Hepatocyte (in vitro differentiated cells): ENCODE measurements at regions not wholly inside any gene's neighbourhood (a gene's known extent, or its start where the extent isn't known, plus 50 kb on each side); places are given as distances from the start of the nearest gene placed in this dataset.

Experiments used
- DNase-seq: peaks from one replicate; pipeline ENCODE4 v3.0.0-alpha.2; 2016; ENCODE audit warnings: low spot score
- H2AFZ ChIP-seq: fragments of 200-600 bp; sonication (generic); 2 replicates; pipeline ENCODE4 v1.6.0; 2016; ENCODE audit warnings: antibody characterized with exemption, mild to moderate bottlenecking
- H3K27ac ChIP-seq: fragments of 200-600 bp; sonication (generic); 2 replicates; pipeline ENCODE4 v1.5.1; 2016; ENCODE audit warnings: mild to moderate bottlenecking
- H3K27me3 ChIP-seq: fragments of 200-600 bp; sonication (generic); 2 replicates; pipeline ENCODE4 v1.6.1; 2016
- H3K36me3 ChIP-seq: fragments of 200-600 bp; sonication (generic); replicated peaks from 2 replicates; pipeline ENCODE4 v1.5.1; 2016; ENCODE audit warnings: low read depth; ENCODE audit not compliant: insufficient read depth
- H3K4me1 ChIP-seq: fragments of 200-600 bp; sonication (generic); 2 replicates; pipeline ENCODE4 v1.5.1; 2016; ENCODE audit warnings: mild to moderate bottlenecking, moderate library complexity; ENCODE audit not compliant: insufficient read depth
- H3K4me2 ChIP-seq: fragments of 200-600 bp; sonication (generic); 2 replicates; pipeline ENCODE4 v1.6.0; 2016
- H3K4me3 ChIP-seq: fragments of 200-600 bp; sonication (generic); 2 replicates; pipeline ENCODE4 v1.5.1; 2016; ENCODE audit warnings: mild to moderate bottlenecking
- H3K79me2 ChIP-seq: fragments of 200-600 bp; sonication (generic); 2 replicates; pipeline ENCODE4 v1.6.0; 2017; ENCODE audit warnings: mild to moderate bottlenecking
- H3K9me2 ChIP-seq: fragments of 200-600 bp; sonication (generic); replicated peaks from 2 replicates; pipeline ENCODE4 v1.6.0; 2017; ENCODE audit warnings: mild to moderate bottlenecking; ENCODE audit not compliant: insufficient read depth
- H3K9me3 ChIP-seq: fragments of 200-600 bp; sonication (generic); 2 replicates; pipeline ENCODE4 v1.5.1; 2016; ENCODE audit warnings: low read depth, mild to moderate bottlenecking
- H4K20me1 ChIP-seq: fragments of 200-600 bp; sonication (generic); 2 replicates; pipeline ENCODE4 v1.6.0; 2016; ENCODE audit warnings: mild to moderate bottlenecking; ENCODE audit not compliant: insufficient read depth, poor library complexity, severe bottlenecking
- EZH2 ChIP-seq: fragments of 200-600 bp; sonication (generic); IDR thresholded peaks from 2 replicates; pipeline ENCODE4 v1.6.1; 2016; ENCODE audit warnings: antibody characterized with exemption, mild to moderate bottlenecking, borderline replicate concordance
- EZH2phosphoT487 ChIP-seq: fragments of 200-600 bp; sonication (generic); IDR thresholded peaks from one replicate; pipeline ENCODE4 v1.6.1; 2018; ENCODE audit warnings: antibody characterized with exemption, mild to moderate bottlenecking, low read depth, moderate library complexity; ENCODE audit not compliant: unreplicated experiment, severe bottlenecking
- WGBS: methylation state at CpG from one replicate; pipeline ENCODE4 v1.1.6; 2016; ENCODE audit warnings: low lambda C conversion rate; ENCODE audit errors: missing lambda C conversion rate; 5-methylcytosine and 5-hydroxymethylcytosine counted together
- TF ChIP-seq, protein P1 (sequence below): fragments of 200-600 bp; sonication (generic); IDR thresholded peaks from 2 replicates; pipeline ENCODE4 v1.5.1; 2016; ENCODE audit warnings: antibody characterized with exemption, mild to moderate bottlenecking; ENCODE audit not compliant: poor library complexity

DNA sequence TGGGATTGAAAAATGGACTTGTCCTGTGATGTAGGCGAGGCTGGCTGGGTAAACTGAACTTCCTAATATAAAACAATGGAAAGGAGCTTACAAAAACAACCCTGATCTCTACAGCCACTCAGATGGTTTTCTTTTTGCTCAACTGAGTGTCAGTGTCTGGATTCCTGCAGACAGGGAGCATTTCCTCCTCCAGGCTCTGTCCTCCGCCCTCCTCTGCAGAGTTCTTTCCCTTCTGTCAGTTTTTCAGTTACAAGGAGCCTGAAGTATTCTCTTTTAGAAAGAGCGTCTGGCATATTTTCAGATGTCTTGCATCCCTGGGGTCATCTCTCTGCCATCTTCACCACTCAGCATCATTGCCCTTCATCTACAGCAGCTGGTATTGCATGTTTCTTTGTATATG lies 50.0 kb upstream of the PITRM1 start:
- TF ChIP-seq, protein P1, sequence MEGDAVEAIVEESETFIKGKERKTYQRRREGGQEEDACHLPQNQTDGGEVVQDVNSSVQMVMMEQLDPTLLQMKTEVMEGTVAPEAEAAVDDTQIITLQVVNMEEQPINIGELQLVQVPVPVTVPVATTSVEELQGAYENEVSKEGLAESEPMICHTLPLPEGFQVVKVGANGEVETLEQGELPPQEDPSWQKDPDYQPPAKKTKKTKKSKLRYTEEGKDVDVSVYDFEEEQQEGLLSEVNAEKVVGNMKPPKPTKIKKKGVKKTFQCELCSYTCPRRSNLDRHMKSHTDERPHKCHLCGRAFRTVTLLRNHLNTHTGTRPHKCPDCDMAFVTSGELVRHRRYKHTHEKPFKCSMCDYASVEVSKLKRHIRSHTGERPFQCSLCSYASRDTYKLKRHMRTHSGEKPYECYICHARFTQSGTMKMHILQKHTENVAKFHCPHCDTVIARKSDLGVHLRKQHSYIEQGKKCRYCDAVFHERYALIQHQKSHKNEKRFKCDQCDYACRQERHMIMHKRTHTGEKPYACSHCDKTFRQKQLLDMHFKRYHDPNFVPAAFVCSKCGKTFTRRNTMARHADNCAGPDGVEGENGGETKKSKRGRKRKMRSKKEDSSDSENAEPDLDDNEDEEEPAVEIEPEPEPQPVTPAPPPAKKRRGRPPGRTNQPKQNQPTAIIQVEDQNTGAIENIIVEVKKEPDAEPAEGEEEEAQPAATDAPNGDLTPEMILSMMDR, result no peak
- TF ChIP-seq EZH2phosphoT487 (no peak), EZH2 (no peak)
- Histone ChIP-seq H3K36me3 (no peaks in the 10 kb centered on the region), H2AFZ (no peak overlapping the region), H3K9me3 (no peaks in the 10 kb centered on the region), H3K4me2 (no peak overlapping the region), H4K20me1 (no peaks in the 10 kb centered on the region), H3K4me1 (peaks cover 8% of the 10 kb centered on the region), H3K79me2 (no peaks in the 10 kb centered on the region), H3K27me3 (no peaks in the 10 kb centered on the region), H3K9me2 (no peaks in the 10 kb centered on the region), H3K27ac (peak overlapping the region; percentile 7), H3K4me3 (no peak overlapping the region)
- WGBS, result 54% methylated on average over 3 of the region's 3 CpGs
- DNase-seq, result no peak
